LNCaP clone FGC (cell line): ENCODE measurements at regions not wholly inside any gene's neighbourhood (a gene's known extent, or its start where the extent isn't known, plus 50 kb on each side); places are given as distances from the start of the nearest gene placed in this dataset.
A peak's percentile ranks its signal among the peaks of the same experiment; 100 is the strongest.

Experiments
- DNase-seq: peaks from one replicate; pipeline ENCODE4 v3.0.0-alpha.2; 2011; ENCODE audit warnings: low read depth
- H3K4me3 ChIP-seq: 2 replicates; pipeline ENCODE4 v1.5.1; 2011; ENCODE audit warnings: mild to moderate bottlenecking, low read depth, low read length, control low read depth
- TF ChIP-seq, protein P1 (sequence below): IDR thresholded peaks from 2 replicates; pipeline ENCODE4 v1.5.1; 2012; ENCODE audit warnings: mild to moderate bottlenecking; ENCODE audit not compliant: control insufficient read depth, insufficient read depth; ENCODE audit errors: extremely low read depth

DNA sequence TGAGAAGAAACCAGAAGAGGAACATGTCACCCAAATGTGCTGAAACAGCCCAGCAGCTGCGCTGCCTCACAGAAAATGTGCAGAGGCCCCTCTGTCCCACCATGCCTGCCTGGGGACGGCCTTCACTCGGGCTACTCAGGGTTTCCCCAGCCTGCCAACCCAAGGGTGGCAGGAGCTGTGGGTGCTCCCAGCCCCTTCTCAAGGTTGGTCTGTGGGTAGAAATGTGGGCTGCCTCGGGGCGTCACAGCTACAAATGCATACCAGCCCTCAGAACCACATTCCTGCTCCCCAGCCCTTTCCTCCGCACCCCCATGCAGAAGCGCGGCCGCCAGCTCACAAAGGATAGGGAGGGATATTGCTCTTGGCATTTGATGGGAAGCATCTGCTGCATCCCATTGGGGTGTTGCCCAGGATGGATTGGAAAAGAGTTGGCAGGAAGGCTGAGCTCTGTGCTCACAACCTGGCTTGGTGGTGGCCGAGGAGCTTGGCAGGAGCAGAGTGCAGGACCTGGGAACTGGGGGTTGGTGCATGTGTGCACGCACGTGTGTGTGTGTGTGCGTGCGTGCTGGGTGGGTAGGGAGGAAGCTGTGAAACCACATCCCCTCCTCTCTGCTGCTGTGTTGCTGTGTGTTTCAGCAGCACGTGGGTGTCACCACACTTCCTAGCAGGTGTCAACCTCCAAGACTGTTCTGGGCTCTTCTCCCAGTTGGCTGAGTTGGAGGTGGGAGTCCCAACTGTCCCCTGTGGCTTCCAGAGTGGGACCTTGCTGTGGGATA, 304.4 kb downstream of the SEC14L1 start:
- TF ChIP-seq, protein P1, sequence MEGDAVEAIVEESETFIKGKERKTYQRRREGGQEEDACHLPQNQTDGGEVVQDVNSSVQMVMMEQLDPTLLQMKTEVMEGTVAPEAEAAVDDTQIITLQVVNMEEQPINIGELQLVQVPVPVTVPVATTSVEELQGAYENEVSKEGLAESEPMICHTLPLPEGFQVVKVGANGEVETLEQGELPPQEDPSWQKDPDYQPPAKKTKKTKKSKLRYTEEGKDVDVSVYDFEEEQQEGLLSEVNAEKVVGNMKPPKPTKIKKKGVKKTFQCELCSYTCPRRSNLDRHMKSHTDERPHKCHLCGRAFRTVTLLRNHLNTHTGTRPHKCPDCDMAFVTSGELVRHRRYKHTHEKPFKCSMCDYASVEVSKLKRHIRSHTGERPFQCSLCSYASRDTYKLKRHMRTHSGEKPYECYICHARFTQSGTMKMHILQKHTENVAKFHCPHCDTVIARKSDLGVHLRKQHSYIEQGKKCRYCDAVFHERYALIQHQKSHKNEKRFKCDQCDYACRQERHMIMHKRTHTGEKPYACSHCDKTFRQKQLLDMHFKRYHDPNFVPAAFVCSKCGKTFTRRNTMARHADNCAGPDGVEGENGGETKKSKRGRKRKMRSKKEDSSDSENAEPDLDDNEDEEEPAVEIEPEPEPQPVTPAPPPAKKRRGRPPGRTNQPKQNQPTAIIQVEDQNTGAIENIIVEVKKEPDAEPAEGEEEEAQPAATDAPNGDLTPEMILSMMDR = no peak
- H3K4me3 ChIP-seq = no peak overlapping the region
- DNase-seq = no peak

DNA sequence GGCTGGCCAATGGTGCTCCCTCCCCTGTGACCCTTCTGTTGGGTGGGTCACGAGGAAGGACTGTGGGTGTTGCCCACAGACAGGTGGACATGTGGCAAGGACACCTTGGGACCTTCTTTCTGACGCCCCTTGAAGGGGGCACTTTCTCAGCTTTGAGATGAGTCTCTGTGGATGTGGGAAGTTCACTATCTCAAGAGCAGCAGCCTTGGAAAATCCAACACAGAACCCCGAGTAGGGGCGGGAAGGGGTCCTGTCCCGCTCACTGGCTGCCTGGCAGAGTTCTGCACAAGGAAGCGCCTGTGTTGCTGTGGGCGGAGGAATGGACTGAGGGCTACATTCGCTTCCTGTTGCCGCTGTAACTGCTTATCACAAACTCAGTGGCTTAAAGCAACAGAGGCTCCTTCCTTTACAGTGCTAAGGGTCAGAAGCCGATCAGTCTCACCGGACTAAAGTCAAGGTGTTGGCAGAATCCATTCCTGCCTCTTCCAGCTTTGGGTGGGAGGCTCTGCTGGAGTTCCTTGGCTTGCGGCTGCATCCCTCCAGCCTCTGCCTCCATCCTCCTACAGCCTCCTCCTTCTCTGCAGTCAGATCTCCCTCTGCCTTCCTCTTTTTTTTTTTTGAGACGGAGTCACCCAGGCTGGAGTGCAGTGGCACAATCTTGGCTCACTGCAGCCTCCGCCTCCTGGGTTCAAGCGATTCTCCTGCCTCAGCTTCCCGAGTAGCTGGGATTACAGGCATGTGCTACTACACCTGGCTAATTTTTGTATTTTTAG, 305.2 kb downstream of the SEC14L1 start:
- TF ChIP-seq, protein P1 = no peak
- H3K4me3 ChIP-seq = no peak overlapping the region
- no peak for DNase-seq

DNA sequence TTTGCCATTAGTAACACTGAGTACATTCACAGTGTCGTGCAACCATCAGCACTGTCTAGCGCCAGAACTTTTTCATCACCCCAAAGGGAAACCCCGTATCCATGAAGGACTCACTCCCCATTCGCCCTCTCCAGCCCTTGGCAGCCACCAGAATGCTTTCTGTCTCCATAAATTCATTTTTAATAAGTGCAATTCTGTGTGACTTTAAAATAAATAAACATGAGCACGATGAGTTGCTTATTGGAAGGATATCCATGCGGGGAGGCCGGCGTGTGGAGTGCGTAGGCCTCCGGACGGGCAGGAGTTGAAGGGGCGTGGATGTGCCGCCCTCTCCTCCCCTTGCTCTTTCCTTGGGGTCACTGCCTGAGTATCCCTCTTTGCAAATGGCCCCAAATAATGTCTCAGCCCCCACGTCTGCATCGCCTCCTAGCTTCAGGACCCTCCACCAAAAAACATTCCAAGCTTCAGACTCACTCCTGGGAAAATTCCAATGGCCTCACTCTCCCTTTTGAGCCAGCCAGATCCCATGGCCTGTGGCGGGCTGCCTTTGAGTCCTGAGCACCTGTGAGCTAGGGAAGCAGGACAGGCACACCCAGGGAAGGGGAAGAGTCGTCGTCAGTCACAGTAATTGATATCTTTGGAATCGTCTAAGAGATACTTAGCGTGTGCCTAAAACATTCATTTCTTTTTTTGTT, 306.3 kb downstream of the SEC14L1 start:
- TF ChIP-seq, protein P1 = no peak
- no peak overlapping the region for H3K4me3 ChIP-seq
- DNase-seq = no peak

DNA sequence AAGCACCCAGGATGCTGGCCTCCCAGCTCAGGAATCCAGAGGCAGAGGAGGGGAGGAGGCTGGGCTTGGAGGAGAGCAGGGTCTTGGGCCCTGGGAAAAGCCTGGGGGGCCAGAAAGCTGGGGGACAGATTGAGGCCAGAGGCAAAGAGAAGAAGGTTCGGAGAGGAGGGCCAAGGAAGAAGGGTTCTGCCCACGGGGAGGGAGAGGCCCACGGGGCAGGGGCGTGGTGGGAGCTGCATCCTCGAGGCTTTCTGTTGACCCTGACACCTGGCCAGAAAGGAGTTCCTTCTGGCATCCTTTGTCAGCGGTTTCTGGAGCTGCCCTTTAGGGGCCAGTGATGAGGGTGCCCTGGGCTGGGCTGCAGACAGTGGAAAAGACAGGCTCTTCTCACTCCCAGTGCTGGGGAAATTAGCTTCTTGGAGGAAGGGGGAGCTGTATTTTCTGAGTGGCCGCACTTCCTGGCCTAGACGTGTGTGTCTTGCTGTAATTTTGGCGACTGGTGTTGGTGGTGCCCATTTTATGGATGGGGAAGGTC, 308.7 kb downstream of the SEC14L1 start:
- no peak overlapping the region for H3K4me3 ChIP-seq
- no peak for DNase-seq
- TF ChIP-seq, protein P1 = no peak

DNA sequence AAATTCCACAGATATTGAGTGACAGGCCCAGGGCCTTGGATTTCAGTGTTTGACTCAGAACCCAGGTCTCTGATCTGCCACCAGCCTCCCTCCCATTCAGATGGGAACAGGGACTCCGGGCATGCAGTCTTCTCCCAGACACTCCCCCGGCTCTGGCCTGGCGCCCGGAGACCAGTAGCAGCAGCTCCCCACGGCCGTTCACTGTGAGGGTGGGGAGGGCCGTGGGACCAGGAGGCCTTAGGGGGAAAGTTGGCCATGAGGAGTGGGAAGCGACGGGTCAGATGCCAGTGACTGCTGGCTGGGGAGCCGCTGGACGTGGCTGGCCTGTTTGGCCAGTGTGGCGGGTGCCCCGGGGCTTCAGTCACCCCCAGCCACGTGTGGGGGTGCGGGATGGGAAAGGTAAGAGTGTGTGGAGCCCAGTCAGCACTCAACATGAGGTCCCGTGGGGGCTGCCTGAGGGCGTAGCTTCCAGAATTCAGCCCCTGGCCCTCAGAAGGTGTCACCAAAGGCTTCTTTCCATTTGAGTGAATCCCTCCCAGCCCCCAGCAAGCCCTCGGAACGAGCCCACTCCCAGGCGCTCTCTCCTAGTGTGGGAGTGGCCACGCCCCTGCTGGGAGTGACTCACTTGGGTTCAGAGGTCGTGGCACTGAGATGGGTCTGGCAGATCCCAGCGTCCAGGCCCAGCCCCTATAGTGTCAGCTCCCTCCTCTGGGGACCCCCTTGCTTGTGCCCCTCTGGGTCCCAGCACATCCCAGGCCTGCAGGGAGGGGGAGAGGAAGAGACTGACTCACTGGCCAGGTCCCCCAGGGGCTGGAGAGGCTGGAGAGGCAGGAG, 309.4 kb downstream of the SEC14L1 start:
- TF ChIP-seq, protein P1 = no peak
- no peak overlapping the region for H3K4me3 ChIP-seq
- DNase-seq = no peak

DNA sequence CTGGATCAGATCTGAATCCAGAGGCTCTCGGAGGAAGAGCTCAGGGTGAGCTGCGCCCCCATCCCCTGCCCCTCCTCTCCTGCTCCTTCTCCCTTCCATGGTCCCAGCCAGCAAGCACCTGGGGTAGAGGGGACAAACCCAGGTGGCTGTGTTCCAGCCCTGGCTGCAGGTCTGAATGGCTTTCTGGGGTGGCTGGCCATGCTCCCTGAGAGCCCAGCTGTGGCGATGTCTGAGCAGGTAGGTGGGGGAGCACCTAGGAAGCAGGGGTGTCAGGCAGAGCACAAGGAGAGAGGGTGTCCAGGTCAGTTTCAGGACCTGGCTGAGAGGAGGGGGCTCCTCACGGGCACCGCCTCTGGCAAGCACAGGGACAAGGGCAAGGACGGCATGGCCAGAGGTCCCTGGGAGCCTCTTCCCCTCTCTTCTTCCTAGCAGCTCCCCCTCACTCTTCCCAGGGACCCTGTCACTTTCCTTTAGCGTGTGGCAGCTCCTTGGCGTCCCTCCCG, 310.0 kb downstream of the SEC14L1 start:
- TF ChIP-seq, protein P1 = no peak
- DNase-seq = no peak
- H3K4me3 ChIP-seq = peak overlapping the region; percentile 60
